GM12891 (cell line): ENCODE measurements at regions not wholly inside any gene's neighbourhood (a gene's known extent, or its start where the extent isn't known, plus 50 kb on each side); places are given as distances from the start of the nearest gene placed in this dataset.

Source experiments
- DNase-seq: peaks from one replicate; pipeline ENCODE4 v3.0.0; 2011; ENCODE audit warnings: low spot score; ENCODE audit not compliant: insufficient read length
- FAIRE-seq: peaks from 2 replicates; lab custom pipeline; 2011; peaks lifted over from hg19 to GRCh38; lab: Jason Lieb, UNC
- PAX5 ChIP-seq: IDR thresholded peaks from 2 replicates; pipeline ENCODE4 v1.6.1; 2011; ENCODE audit warnings: low read length, moderate library complexity, mild to moderate bottlenecking; ENCODE audit not compliant: insufficient read depth, severe bottlenecking
- POLR2A ChIP-seq: IDR thresholded peaks from 2 replicates; pipeline ENCODE4 v1.6.1; 2011; ENCODE audit warnings: low read depth, low read length, control low read depth
- POLR2AphosphoS5 ChIP-seq: IDR thresholded peaks from 2 replicates; pipeline ENCODE4 v1.6.1; 2011; ENCODE audit warnings: low read depth, low read length, control low read depth
- POU2F2 ChIP-seq: IDR thresholded peaks from 2 replicates; pipeline ENCODE4 v1.6.1; 2011; ENCODE audit warnings: low read depth, mild to moderate bottlenecking, control low read depth, low read length, moderate library complexity
- SPI1 ChIP-seq: IDR thresholded peaks from 2 replicates; pipeline ENCODE4 v1.6.1; 2011; ENCODE audit warnings: low read depth, low read length, control low read depth
- TAF1 ChIP-seq: IDR thresholded peaks from 2 replicates; pipeline ENCODE4 v1.6.1; 2011; ENCODE audit warnings: low read depth, low read length, control low read depth

DNA sequence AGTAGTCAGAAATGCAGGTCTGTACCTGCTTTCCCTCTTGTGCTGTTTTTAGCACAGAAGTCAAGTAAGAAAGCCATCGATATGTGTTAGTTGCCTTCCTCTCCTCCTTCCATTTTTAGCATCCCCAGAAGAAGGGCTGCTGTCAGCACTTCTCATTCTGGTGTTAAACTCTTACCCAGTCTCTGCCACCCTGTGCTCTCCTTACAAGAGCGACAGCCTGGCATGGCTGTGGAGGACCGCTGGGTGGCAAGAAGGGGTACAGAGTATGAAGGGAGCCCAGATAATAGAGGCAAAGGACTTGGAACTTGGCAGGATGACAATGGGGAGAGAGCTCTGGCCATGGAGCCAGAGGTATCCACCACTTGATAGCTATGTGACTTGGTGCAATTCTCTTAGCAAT, 103.5 kb downstream of the RPS24 start:
- DNase-seq (no peak), FAIRE-seq (no peak)
- TF ChIP-seq POLR2A = no peak
- TF ChIP-seq TAF1 = no peak
- TF ChIP-seq POU2F2 = no peak
- no peak for TF ChIP-seq POLR2AphosphoS5
- TF ChIP-seq SPI1 = no peak
- no peak for TF ChIP-seq PAX5

DNA sequence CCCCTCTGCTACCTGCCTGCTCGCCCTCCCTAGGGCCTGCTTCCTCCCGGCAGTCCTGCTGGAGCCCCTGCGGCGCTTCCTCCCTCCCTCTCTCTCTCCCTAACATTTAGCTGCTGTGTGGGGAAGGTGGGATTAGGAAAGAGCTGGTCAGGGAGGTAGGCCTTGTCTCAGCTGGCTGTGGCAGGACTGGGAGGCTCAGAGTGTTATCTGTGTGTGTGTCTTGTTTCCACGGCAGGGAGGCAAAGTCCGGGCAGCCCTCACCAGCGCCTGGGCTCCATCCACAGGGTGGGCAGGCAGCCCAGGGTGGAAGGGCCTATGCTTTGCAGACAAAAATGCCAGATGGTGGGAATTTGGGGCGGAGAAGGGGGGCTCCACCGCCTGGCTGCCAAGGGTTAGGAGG, 105.7 kb downstream of the RPS24 start:
- DNase-seq (no peak), FAIRE-seq (no peak)
- TF ChIP-seq POU2F2 (no peak), SPI1 (no peak), POLR2A (no peak), PAX5 (no peak), TAF1 (no peak), POLR2AphosphoS5 (no peak)

- FAIRE-seq = no peak
- no peak for DNase-seq
- TF ChIP-seq POLR2A (no peak), PAX5 (no peak), POLR2AphosphoS5 (no peak), SPI1 (no peak), POU2F2 (no peak)
Measured at GRCh38 chr10:78140066-78140630, 106.5 kb downstream of the RPS24 start.

GRCh38 chr10:78143576-78143975, 109.9 kb downstream of the RPS24 start:
- no peak for DNase-seq
- TF ChIP-seq POLR2AphosphoS5 (no peak), POU2F2 (no peak), SPI1 (no peak), POLR2A (no peak)

DNA sequence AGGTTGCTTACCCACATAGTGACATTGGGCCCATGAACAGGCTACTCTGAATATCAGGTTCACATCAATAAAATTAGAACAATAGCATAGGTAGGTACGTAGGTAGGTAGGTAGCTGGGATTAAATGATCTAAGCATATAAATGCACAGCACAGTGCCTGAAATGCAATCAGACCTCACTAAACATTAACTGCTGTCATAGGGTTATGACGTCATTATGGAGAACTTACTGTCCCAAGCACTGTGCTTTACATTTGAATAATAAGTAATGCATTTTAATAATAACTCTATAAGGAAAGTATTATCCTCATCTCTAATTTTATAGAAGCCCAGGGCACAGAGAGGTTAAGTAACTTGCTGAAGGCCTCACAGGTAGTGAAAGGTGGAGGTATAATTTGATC, 112.5 kb downstream of the RPS24 start:
- no peak for DNase-seq
- FAIRE-seq = no peak
- TF ChIP-seq POLR2A = no peak
- no peak for TF ChIP-seq TAF1
- no peak for TF ChIP-seq POLR2AphosphoS5
- TF ChIP-seq POU2F2 = no peak
- TF ChIP-seq SPI1 = no peak
- TF ChIP-seq PAX5 = no peak

More at GRCh38 chr10:78143576-78143975, 109.9 kb downstream of the RPS24 start:
- no peak for FAIRE-seq

DNA sequence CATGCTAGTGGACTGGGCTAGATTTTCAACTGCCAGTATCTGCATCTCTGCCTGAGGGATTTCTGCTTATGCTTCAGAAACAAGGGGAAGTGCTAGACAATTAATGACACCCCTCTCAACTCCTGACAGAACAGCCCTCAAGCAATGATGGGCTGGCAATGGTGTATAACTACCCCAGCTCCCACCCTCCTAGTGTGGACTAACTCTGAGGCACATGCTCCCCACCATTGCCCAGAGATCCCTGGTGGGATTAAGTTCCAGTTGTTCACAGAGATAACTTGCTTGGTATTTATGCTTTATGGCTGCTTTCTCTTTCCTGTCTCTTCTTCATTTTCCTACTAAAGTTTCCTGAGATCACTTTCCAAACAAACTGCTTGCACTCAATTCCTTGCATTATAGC, 113.5 kb downstream of the RPS24 start:
- no peak for FAIRE-seq
- no peak for DNase-seq
- TF ChIP-seq POLR2A (no peak), POLR2AphosphoS5 (no peak), PAX5 (no peak), SPI1 (no peak), TAF1 (no peak), POU2F2 (no peak)

GRCh38 chr10:78148216-78148960, 114.7 kb downstream of the RPS24 start:
- TF ChIP-seq POLR2A = no peak
- TF ChIP-seq TAF1 = no peak
- no peak for TF ChIP-seq PAX5
- TF ChIP-seq POU2F2 = no peak
- TF ChIP-seq SPI1 = no peak
- no peak for TF ChIP-seq POLR2AphosphoS5
- no peak for DNase-seq
- FAIRE-seq = no peak

- FAIRE-seq (no peak), DNase-seq (no peak)
- no peak for TF ChIP-seq SPI1
- no peak for TF ChIP-seq POU2F2
- TF ChIP-seq POLR2AphosphoS5 = no peak
- no peak for TF ChIP-seq POLR2A
- no peak for TF ChIP-seq TAF1
- no peak for TF ChIP-seq PAX5
Measured at GRCh38 chr10:78148961-78149612, 115.4 kb downstream of the RPS24 start.

DNA sequence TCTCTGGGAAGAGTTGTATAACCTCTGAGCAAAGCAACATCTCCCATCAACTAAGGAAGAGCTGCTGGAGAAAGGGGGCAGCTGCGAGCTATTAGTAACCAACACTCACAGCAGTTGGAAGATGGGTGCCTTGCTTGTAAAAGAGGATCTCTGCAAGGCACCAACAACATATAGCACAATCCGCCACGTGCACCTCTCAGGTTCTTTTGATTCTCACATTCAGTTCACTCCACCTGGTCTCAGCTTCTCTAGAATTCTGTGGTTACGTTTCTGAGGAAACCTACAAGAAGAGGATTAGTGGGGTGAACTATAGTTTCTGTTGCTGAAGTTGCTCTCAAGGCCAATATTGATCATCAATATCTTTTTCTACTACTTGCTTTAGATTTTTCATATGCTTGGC, 117.1 kb downstream of the RPS24 start:
- FAIRE-seq (no peak), DNase-seq (no peak)
- no peak for TF ChIP-seq TAF1
- no peak for TF ChIP-seq POLR2AphosphoS5
- TF ChIP-seq SPI1 = no peak
- TF ChIP-seq PAX5 = no peak
- no peak for TF ChIP-seq POU2F2
- TF ChIP-seq POLR2A = no peak
